WTC11 (cell line): ENCODE measurements at regions not wholly inside any gene's neighbourhood (a gene's known extent, or its start where the extent isn't known, plus 50 kb on each side); places are given as distances from the start of the nearest gene placed in this dataset.
"Not testable (repeated sequence)": the region's sequence is repeated elsewhere in the genome, so short reads cannot be mapped to it uniquely, and the experiment has no call there.

Experiments used
- ATAC-seq: fragments of 200-7000 bp; cut with Tn5 transposase; 2 replicates; pipeline ENCODE4 v1.10.0; 2021; ENCODE audit warnings: mild to moderate bottlenecking, moderate library complexity
- CTCF ChIA-PET: fragments of 300-600 bp; sonication (Branson Sonifier 250); formaldehyde crosslinking; loops from one replicate; lab custom pipeline; 2021; ENCODE audit warnings: antibody characterized with exemption; lab: Charles Lee
- POLR2A ChIA-PET: fragments of 350-600 bp; sonication (Branson Sonifier 250); formaldehyde crosslinking; loops from one replicate; lab custom pipeline; 2021; ENCODE audit warnings: antibody characterized with exemption; lab: Charles Lee
- DNase-seq: peaks from one replicate; pipeline ENCODE4 v3.0.0; 2021; ENCODE audit warnings: low spot score
- H3K27ac Mint-ChIP-seq: 2 replicates; pipeline ENCODE4 v1.8.0; 2021; ENCODE audit warnings: mixed read lengths
- H3K27me3 Mint-ChIP-seq: 2 replicates; pipeline ENCODE4 v1.8.0; 2021; ENCODE audit warnings: low read depth, mild to moderate bottlenecking, moderate library complexity, mixed read lengths
- H3K36me3 Mint-ChIP-seq: 2 replicates; pipeline ENCODE4 v1.8.0; 2021; ENCODE audit warnings: mixed read lengths
- H3K4me1 Mint-ChIP-seq: 2 replicates; pipeline ENCODE4 v1.8.0; 2022; ENCODE audit warnings: mixed read lengths
- H3K4me3 Mint-ChIP-seq: 2 replicates; pipeline ENCODE4 v1.8.0; 2021; ENCODE audit warnings: mild to moderate bottlenecking, moderate library complexity, mixed read lengths
- H3K9me3 Mint-ChIP-seq: 2 replicates; pipeline ENCODE4 v1.8.0; 2021; ENCODE audit warnings: mixed read lengths
- AFF4 ChIP-seq: sonication (generic); formaldehyde crosslinking; IDR thresholded peaks from 2 replicates; pipeline ENCODE4 v1.8.1; 2023; ENCODE audit warnings: mild to moderate bottlenecking, missing genetic modification reagents, borderline replicate concordance
- CREB1 ChIP-seq: sonication (generic); formaldehyde crosslinking; IDR thresholded peaks from 2 replicates; pipeline ENCODE4 v1.8.0; 2023; ENCODE audit warnings: mild to moderate bottlenecking, missing genetic modification reagents
- FOXJ3 ChIP-seq: sonication (generic); formaldehyde crosslinking; IDR thresholded peaks from 2 replicates; pipeline ENCODE4 v1.9.0; 2021; ENCODE audit warnings: missing genetic modification reagents, mild to moderate bottlenecking, borderline replicate concordance
- FOXP1 ChIP-seq: sonication (generic); formaldehyde crosslinking; IDR thresholded peaks from 2 replicates; pipeline ENCODE4 v1.8.0; 2022; ENCODE audit warnings: missing genetic modification reagents, mild to moderate bottlenecking, moderate library complexity, borderline replicate concordance
- JUN ChIP-seq: sonication (generic); formaldehyde crosslinking; IDR thresholded peaks from 2 replicates; pipeline ENCODE4 v1.8.0; 2023; ENCODE audit warnings: mild to moderate bottlenecking, missing genetic modification reagents
- MXD4 ChIP-seq: fragments of 250-450 bp; sonication (Bioruptor Pico); IDR thresholded peaks from 2 replicates; pipeline ENCODE4 v1.8.0; 2021; ENCODE audit warnings: mild to moderate bottlenecking, moderate library complexity, borderline replicate concordance
- NR1H2 ChIP-seq: sonication (generic); formaldehyde crosslinking; IDR thresholded peaks from 2 replicates; pipeline ENCODE4 v1.9.0; 2021; ENCODE audit warnings: mild to moderate bottlenecking, moderate library complexity, missing genetic modification reagents
- NR3C1 ChIP-seq: sonication (generic); formaldehyde crosslinking; conservative IDR thresholded peaks from 2 replicates; pipeline ENCODE4 v1.8.1; 2023; ENCODE audit warnings: low read depth, mild to moderate bottlenecking, missing genetic modification reagents
- OVOL2 ChIP-seq: fragments of 250-450 bp; sonication (Bioruptor Pico); IDR thresholded peaks from 2 replicates; pipeline ENCODE4 v1.9.0; 2021; ENCODE audit warnings: mild to moderate bottlenecking, borderline replicate concordance
- TEAD4 ChIP-seq: sonication (generic); formaldehyde crosslinking; IDR thresholded peaks from 2 replicates; pipeline ENCODE4 v1.8.0; 2022; ENCODE audit warnings: mild to moderate bottlenecking, missing genetic modification reagents
- ZNF219 ChIP-seq: sonication (generic); formaldehyde crosslinking; IDR thresholded peaks from 2 replicates; pipeline ENCODE4 v1.8.0; 2023; ENCODE audit warnings: missing genetic modification reagents, mild to moderate bottlenecking, borderline replicate concordance
- ZNF416 ChIP-seq: fragments of 250-450 bp; sonication (Bioruptor Pico); IDR thresholded peaks from 2 replicates; pipeline ENCODE4 v1.9.0; 2021; ENCODE audit warnings: mild to moderate bottlenecking, inconsistent platforms
- TF ChIP-seq, protein P1 (sequence below): fragments of 250-450 bp; sonication (Bioruptor Pico); IDR thresholded peaks from 2 replicates; pipeline ENCODE4 v1.8.0; 2021; ENCODE audit warnings: mild to moderate bottlenecking
- TF ChIP-seq, protein P2 (sequence below): sonication (generic); formaldehyde crosslinking; IDR thresholded peaks from 2 replicates; pipeline ENCODE4 v1.8.0; 2022; ENCODE audit warnings: mild to moderate bottlenecking, missing genetic modification reagents
- TF ChIP-seq, protein P3 (sequence below): sonication (generic); formaldehyde crosslinking; IDR thresholded peaks from 2 replicates; pipeline ENCODE4 v1.8.1; 2023; ENCODE audit warnings: mild to moderate bottlenecking, missing genetic modification reagents

- H3K4me3 Mint-ChIP-seq, POLR2A ChIA-PET, H3K27ac Mint-ChIP-seq, ATAC-seq, H3K4me1 Mint-ChIP-seq, H3K27me3 Mint-ChIP-seq, DNase-seq, CTCF ChIA-PET: not testable (repeated sequence)
- peaks cover 47% of the 10 kb centered on the region for H3K36me3 Mint-ChIP-seq
- peaks cover 51% of the 10 kb centered on the region for H3K9me3 Mint-ChIP-seq
Measured at GRCh38 chr2:144970410-144970809, 450.5 kb upstream of the ZEB2 start.

DNA sequence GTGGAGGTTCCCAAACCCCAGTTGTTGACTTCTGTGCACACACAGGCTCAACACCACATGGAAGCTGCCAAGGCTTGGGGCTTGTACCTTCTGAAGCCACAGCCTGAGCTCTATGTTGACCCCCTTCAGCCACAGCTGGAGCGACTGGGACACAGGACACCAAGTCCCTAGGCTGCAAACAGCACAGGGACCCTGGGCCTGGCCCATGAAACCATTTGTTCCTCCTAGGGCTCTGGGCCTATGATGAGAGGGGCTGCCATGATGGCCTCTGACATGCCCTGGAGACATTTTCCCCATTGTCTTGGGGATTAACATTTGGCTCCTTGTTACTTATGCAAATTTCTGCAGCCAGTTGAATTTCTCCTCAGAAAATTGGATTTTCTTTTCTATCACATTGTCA, 449.6 kb upstream of the ZEB2 start:
- CTCF ChIA-PET, H3K27me3 Mint-ChIP-seq, DNase-seq, ATAC-seq, H3K27ac Mint-ChIP-seq, H3K4me1 Mint-ChIP-seq, H3K4me3 Mint-ChIP-seq, POLR2A ChIA-PET: not testable (repeated sequence)
- peaks cover 54% of the 10 kb centered on the region for H3K36me3 Mint-ChIP-seq
- peaks cover 60% of the 10 kb centered on the region for H3K9me3 Mint-ChIP-seq

GRCh38 chr2:144967961-144968360, 448.0 kb upstream of the ZEB2 start:
- POLR2A ChIA-PET: interaction anchor here (0.6 kb wide), 1 partner anchor 773 kb away, joined by 4 read pairs; no protein-coding TSS in a partner anchor
- Mint-ChIP-seq H3K4me3 (no peak overlapping the region), H3K36me3 (peaks cover 65% of the 10 kb centered on the region), H3K4me1 (no peaks in the 10 kb centered on the region), H3K9me3 (peaks cover 76% of the 10 kb centered on the region), H3K27me3 (no peaks in the 10 kb centered on the region; the same call in 1 of the 2 replicates), H3K27ac (no peak overlapping the region)
- CTCF ChIA-PET: no interaction called here
- ATAC-seq (no peak), DNase-seq (no peak)
- no peak for TF ChIP-seq ZNF219
- no peak for TF ChIP-seq NR3C1
- no peak for TF ChIP-seq CREB1

DNA sequence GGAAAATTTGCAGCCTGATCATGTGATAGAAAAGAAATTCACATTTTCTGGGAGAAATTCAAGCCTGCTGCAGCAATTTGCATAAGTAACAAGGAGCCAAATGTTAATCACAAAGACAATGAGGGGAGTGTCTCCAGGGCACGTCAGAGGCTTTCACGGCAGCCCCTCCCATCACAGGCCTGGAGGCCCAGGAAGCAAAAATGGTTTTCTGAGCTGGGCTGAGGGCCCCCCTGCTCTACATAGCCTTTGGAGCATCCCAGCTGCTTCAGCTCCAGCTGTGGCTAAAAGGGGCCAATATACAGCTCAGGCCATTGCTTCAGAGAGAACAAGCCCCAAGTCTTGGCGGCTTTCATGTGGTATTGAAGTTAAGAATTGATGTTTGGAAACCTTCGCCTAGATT, 445.3 kb upstream of the ZEB2 start:
- CTCF ChIA-PET: no interaction called here
- H3K4me3 Mint-ChIP-seq: no peak overlapping the region
- TF ChIP-seq, protein P1, sequence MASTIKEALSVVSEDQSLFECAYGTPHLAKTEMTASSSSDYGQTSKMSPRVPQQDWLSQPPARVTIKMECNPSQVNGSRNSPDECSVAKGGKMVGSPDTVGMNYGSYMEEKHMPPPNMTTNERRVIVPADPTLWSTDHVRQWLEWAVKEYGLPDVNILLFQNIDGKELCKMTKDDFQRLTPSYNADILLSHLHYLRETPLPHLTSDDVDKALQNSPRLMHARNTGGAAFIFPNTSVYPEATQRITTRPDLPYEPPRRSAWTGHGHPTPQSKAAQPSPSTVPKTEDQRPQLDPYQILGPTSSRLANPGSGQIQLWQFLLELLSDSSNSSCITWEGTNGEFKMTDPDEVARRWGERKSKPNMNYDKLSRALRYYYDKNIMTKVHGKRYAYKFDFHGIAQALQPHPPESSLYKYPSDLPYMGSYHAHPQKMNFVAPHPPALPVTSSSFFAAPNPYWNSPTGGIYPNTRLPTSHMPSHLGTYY (CRISPR knock-in tag): no peak
- TF ChIP-seq TEAD4 (CRISPR knock-in tag): no peak
- no peak for TF ChIP-seq ZNF416 (CRISPR knock-in tag)
- TF ChIP-seq FOXJ3 (CRISPR knock-in tag): no peak
- TF ChIP-seq, protein P2, sequence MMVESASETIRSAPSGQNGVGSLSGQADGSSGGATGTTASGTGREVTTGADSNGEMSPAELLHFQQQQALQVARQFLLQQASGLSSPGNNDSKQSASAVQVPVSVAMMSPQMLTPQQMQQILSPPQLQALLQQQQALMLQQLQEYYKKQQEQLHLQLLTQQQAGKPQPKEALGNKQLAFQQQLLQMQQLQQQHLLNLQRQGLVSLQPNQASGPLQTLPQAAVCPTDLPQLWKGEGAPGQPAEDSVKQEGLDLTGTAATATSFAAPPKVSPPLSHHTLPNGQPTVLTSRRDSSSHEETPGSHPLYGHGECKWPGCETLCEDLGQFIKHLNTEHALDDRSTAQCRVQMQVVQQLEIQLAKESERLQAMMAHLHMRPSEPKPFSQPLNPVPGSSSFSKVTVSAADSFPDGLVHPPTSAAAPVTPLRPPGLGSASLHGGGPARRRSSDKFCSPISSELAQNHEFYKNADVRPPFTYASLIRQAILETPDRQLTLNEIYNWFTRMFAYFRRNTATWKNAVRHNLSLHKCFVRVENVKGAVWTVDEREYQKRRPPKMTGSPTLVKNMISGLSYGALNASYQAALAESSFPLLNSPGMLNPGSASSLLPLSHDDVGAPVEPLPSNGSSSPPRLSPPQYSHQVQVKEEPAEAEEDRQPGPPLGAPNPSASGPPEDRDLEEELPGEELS (CRISPR knock-in tag): no peak
- TF ChIP-seq, protein P3, sequence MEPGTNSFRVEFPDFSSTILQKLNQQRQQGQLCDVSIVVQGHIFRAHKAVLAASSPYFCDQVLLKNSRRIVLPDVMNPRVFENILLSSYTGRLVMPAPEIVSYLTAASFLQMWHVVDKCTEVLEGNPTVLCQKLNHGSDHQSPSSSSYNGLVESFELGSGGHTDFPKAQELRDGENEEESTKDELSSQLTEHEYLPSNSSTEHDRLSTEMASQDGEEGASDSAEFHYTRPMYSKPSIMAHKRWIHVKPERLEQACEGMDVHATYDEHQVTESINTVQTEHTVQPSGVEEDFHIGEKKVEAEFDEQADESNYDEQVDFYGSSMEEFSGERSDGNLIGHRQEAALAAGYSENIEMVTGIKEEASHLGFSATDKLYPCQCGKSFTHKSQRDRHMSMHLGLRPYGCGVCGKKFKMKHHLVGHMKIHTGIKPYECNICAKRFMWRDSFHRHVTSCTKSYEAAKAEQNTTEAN: no peak
- no peak for TF ChIP-seq OVOL2 (CRISPR knock-in tag)
- TF ChIP-seq FOXP1 (CRISPR knock-in tag): no peak
- TF ChIP-seq MXD4 (CRISPR knock-in tag): no peak
- TF ChIP-seq AFF4 (CRISPR knock-in tag): no peak
- no peak for TF ChIP-seq JUN (CRISPR knock-in tag)
- TF ChIP-seq NR1H2 (CRISPR knock-in tag): no peak
- TF ChIP-seq, all 79 proteins: peak for 0
- no peak for ATAC-seq
- H3K9me3 Mint-ChIP-seq: peaks cover 69% of the 10 kb centered on the region
- DNase-seq: no peak
- no peak overlapping the region for H3K27ac Mint-ChIP-seq
- no peaks in the 10 kb centered on the region for H3K4me1 Mint-ChIP-seq
- no peaks in the 10 kb centered on the region; the same call in 1 of the 2 replicates for H3K27me3 Mint-ChIP-seq
- H3K36me3 Mint-ChIP-seq: peaks cover 55% of the 10 kb centered on the region
- POLR2A ChIA-PET: no interaction called here
